Brain microvascular endothelial cell (primary cell): ENCODE measurements at regions not wholly inside any gene's neighbourhood (a gene's known extent, or its start where the extent isn't known, plus 50 kb on each side); places are given as distances from the start of the nearest gene placed in this dataset.
"Not testable (repeated sequence)": the region's sequence is repeated elsewhere in the genome, so short reads cannot be mapped to it uniquely, and the experiment has no call there.

Source experiments
- DNase-seq: peaks from one replicate; pipeline ENCODE4 v3.0.0-alpha.2; 2020
- H3K27ac ChIP-seq: fragments of 250-450 bp; sonication (Bioruptor Pico); 2 replicates; pipeline ENCODE4 v1.5.1; 2020; ENCODE audit warnings: mild to moderate bottlenecking, moderate library complexity
- H3K27me3 ChIP-seq: fragments of 250-450 bp; sonication (Bioruptor Pico); replicated peaks from 2 replicates; pipeline ENCODE4 v1.5.1; 2020; ENCODE audit warnings: mild to moderate bottlenecking
- H3K36me3 ChIP-seq: fragments of 250-450 bp; sonication (Bioruptor Pico); replicated peaks from 2 replicates; pipeline ENCODE4 v1.5.1; 2020; ENCODE audit warnings: mild to moderate bottlenecking
- H3K4me3 ChIP-seq: 2 replicates; pipeline ENCODE4 v1.5.1; 2011; ENCODE audit warnings: low read depth, mild to moderate bottlenecking, control low read depth, low read length, moderate library complexity
- in situ Hi-C: cut with HindIII; loops from 2 replicates; pipeline ENCODE4 v1.10.0; 2017; ENCODE audit warnings: low sequenced_read_pairs, low pct_ligation_motif_present
- TF ChIP-seq, protein P1 (sequence below): IDR thresholded peaks from 2 replicates; pipeline ENCODE4 v1.5.1; 2011; ENCODE audit warnings: low read depth, mild to moderate bottlenecking, moderate library complexity, low read length, control low read depth, inconsistent platforms; ENCODE audit errors: missing control alignments

DNA sequence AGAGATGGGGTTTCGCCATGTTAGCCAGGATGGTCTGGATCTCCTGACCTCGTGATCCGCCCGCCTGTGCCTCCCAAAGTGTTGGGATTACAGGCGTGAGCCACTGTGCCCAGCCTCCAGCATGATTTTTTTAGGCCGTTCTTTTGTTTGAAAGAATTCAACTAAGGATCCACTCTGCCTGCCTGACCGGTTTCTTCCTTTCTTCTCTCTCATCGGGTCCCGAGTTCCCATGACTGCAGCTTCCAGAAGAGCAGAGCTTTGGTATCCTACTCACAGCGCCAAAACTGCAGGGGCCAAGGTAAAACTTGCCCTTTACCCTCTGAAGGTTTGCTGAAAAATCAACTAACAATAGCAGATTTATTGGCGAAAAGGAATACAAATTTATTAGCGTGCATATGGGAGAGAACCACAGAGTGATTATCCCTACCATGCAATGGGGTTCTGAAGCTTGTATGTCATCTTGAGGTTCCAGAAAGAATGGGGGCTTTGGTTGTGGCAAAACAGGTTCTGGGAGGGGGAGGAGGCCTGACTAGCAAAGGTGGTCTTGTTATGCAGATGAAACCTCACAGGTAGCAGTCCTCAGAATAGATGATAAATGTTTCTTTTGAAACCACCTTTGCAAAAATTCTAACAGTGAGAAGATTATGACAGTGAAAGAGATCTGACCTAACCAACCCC lies 87.0 kb upstream of the MSH6 start:
- H3K27me3 ChIP-seq: no peaks in the 10 kb centered on the region
- H3K27ac ChIP-seq: no peak overlapping the region
- DNase-seq: no peak
- in situ Hi-C loops: no loop called here
- TF ChIP-seq, protein P1, sequence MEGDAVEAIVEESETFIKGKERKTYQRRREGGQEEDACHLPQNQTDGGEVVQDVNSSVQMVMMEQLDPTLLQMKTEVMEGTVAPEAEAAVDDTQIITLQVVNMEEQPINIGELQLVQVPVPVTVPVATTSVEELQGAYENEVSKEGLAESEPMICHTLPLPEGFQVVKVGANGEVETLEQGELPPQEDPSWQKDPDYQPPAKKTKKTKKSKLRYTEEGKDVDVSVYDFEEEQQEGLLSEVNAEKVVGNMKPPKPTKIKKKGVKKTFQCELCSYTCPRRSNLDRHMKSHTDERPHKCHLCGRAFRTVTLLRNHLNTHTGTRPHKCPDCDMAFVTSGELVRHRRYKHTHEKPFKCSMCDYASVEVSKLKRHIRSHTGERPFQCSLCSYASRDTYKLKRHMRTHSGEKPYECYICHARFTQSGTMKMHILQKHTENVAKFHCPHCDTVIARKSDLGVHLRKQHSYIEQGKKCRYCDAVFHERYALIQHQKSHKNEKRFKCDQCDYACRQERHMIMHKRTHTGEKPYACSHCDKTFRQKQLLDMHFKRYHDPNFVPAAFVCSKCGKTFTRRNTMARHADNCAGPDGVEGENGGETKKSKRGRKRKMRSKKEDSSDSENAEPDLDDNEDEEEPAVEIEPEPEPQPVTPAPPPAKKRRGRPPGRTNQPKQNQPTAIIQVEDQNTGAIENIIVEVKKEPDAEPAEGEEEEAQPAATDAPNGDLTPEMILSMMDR: no peak
- H3K36me3 ChIP-seq: no peaks in the 10 kb centered on the region
- H3K4me3 ChIP-seq: no peak overlapping the region

DNA sequence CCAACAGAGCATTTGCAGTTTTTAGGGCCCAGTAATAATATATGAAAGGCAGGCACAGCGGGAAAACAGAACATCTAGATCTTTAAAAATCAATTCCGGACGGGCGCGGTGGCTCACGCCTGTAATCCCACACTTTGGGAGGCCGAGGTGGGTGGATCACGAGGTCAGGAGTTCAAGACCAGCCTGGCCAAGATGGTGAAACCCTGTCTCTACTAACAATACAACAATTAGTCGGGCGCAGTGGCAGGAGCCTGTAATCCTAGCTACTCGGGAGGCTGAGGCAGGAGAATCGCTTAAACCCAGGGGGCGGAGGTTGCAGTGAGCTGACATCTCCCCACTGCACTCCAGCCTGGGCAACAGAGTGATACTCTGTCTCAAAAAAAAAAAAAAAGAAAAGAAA lies 88.5 kb upstream of the MSH6 start:
- H3K27me3 ChIP-seq, H3K27ac ChIP-seq, in situ Hi-C loops, H3K4me3 ChIP-seq, DNase-seq, H3K36me3 ChIP-seq: not testable (repeated sequence)

DNA sequence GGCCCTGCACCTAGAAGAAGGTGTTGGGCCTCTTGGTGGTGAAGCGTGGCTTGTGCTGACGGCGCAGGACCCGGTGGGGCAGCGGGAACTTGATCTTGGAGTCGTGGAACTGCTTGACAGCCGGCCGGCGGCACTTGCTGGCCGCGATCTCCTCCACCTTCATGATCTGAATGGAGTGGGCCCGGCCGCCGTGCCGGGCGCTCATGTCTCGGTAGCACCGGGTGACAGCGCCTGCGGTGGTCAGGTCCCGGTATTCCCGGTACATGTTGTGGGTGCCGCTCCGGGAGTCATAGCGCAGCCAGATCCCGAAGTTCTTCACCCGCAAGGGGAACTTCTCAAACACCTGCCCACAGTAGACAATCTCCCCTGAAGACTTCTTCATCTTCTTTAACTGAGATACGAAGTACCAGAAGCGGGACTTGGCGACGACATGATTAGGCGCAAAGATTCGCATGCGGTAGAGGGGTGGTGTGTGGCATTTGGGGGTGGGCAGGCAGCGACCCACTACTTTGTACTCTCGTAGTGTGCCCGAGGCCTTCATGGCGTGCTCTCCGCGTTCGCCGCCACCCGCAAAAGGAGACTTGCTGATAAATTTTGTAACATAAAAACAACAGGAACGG lies 92.1 kb upstream of the MSH6 start:
- H3K4me3 ChIP-seq, in situ Hi-C loops, DNase-seq, H3K36me3 ChIP-seq, H3K27me3 ChIP-seq, H3K27ac ChIP-seq: not testable (repeated sequence)

DNA sequence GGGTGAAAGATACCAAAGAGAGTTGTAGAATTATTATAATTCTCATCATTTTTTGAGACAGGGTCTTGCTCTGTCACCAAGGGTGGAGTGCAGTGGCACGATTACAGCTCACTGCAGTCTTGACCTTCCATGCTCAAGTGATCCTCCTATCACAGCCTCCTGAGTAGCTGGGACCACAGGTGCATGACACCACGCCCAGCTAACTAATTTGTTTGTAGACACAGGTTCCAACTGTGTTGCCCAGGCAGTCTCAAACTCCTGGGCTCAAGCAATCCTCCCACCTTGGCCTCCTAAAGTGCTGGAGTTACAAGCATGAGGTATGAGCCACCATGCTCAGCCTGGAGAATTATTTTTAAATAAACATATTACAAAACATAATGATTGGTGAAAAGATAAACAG lies 92.8 kb upstream of the MSH6 start:
- H3K4me3 ChIP-seq: no peak overlapping the region
- no peaks in the 10 kb centered on the region for H3K27me3 ChIP-seq
- no peaks in the 10 kb centered on the region for H3K36me3 ChIP-seq
- TF ChIP-seq, protein P1: no peak
- in situ Hi-C loops: no loop called here
- DNase-seq: no peak
- H3K27ac ChIP-seq: no peak overlapping the region

DNA sequence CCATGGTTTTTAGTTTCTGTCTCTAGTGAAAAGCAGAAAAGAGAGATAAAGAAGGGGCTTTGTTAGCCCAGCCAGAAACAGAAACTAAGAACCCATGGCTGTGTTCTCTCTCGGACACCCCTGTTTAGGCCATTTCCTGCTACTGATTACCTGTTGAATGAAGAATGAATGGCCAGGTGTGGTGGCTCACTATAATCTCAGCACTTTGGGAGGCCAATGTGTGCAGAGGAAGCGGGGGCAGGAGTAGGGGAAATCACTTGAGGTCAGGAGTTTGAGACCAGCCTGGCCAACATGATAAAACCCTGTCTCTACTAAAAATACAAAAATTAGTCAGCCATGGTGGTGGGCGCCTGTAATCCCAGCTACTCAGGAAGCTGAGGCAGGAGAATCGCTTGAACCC lies 93.8 kb upstream of the MSH6 start:
- in situ Hi-C loops: not testable (repeated sequence)

DNA sequence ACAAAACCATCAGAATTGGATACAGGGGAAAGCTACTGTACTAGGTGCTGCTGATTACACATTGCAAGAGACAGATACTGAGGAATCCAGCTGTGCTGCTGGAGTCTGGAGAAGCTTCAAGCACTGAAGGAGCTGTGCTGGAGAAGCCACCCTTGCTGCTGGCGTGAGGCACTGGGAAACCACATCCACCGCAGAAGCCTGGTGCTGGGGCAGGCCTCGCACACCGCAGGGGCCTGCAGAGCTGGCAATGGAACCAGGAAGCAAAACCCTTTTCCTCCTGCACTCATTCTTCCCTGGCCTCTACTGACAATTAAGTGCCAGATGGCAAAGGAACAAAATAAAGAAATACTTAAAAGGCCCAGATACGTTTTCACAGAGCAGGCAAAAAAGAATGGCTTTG lies 94.4 kb upstream of the MSH6 start:
- peak; percentile 2 for DNase-seq
- in situ Hi-C loops: no loop called here
- TF ChIP-seq, protein P1: no peak
- H3K27me3 ChIP-seq: no peaks in the 10 kb centered on the region
- H3K36me3 ChIP-seq: no peaks in the 10 kb centered on the region
- H3K27ac ChIP-seq: no peak overlapping the region
- no peak overlapping the region for H3K4me3 ChIP-seq

More for the DNA sequence above, 93.8 kb upstream of the MSH6 start:
- H3K4me3 ChIP-seq, H3K36me3 ChIP-seq, DNase-seq, H3K27me3 ChIP-seq, H3K27ac ChIP-seq: not testable (repeated sequence)

DNA sequence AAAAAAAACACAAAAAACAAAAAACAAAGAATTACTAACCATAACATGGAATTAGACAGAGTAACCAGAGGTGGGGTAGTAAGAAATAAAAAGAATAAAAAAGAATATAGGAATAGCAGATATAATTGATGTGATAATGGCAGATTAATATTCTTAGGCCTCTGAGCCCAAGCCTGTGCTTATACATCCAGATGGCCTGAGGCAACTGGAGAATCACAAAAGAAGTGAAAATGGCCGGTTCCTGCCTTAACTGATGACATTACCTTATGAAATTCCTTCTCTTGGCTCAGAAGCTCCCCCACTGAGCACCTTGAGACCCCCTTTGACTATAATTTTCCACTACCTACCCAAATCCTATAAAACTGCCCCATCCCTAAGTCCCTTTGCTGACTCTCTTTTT lies 95.1 kb upstream of the MSH6 start:
- H3K27ac ChIP-seq: no peak overlapping the region
- TF ChIP-seq, protein P1: no peak
- H3K36me3 ChIP-seq: no peaks in the 10 kb centered on the region
- DNase-seq: no peak
- H3K4me3 ChIP-seq: no peak overlapping the region
- in situ Hi-C loops: no loop called here
- H3K27me3 ChIP-seq: no peaks in the 10 kb centered on the region
